Suprapubic skin (tissue), 4 donors: ENCODE measurements at regions not wholly inside any gene's neighbourhood (a gene's known extent, or its start where the extent isn't known, plus 50 kb on each side); places are given as distances from the start of the nearest gene placed in this dataset.

Experiments
- DNase-seq, 2 donors: peaks; one replicate each; pipeline ENCODE4 v3.0.0-alpha.2; 2019; ENCODE audit warnings: low spot score in 2 of 2
- H3K27ac ChIP-seq: fragments of 200-600 bp; sonication (generic); one replicate; pipeline ENCODE4 v1.5.1; 2019
- H3K27me3 ChIP-seq: fragments of 200-600 bp; sonication (generic); one replicate; pipeline ENCODE4 v1.5.1; 2019
- H3K36me3 ChIP-seq: fragments of 200-600 bp; sonication (generic); one replicate; pipeline ENCODE4 v1.5.1; 2019
- H3K4me1 ChIP-seq: fragments of 200-600 bp; sonication (generic); one replicate; pipeline ENCODE4 v1.5.1; 2019
- H3K4me3 ChIP-seq: fragments of 200-600 bp; sonication (generic); one replicate; pipeline ENCODE4 v1.5.1; 2019; ENCODE audit warnings: mild to moderate bottlenecking
- H3K9me3 ChIP-seq: fragments of 200-600 bp; sonication (generic); one replicate; pipeline ENCODE4 v1.5.1; 2019
- EP300 ChIP-seq: sonication (generic); formaldehyde crosslinking; IDR thresholded peaks from one replicate; pipeline ENCODE4 v1.6.1; 2017; ENCODE audit warnings: antibody characterized with exemption
- POLR2A ChIP-seq, 2 donors: fragments of 450-650 bp; IDR thresholded peaks; one replicate each; pipeline ENCODE4 v1.6.1; 2017; ENCODE audit warnings: antibody characterized with exemption in 2 of 2, mild to moderate bottlenecking in 2 of 2, moderate library complexity in 2 of 2
- POLR2AphosphoS5 ChIP-seq, 3 donors: sonication (generic); formaldehyde crosslinking; IDR thresholded peaks; one replicate each; pipeline ENCODE4 v1.6.1; 2017; ENCODE audit warnings: antibody characterized with exemption in 3 of 3
- WGBS: methylation state at CpG from one replicate; pipeline ENCODE4 v1.1.5; 2018; 5-methylcytosine and 5-hydroxymethylcytosine counted together
- TF ChIP-seq, protein P1 (sequence below), 2 donors: fragments of 200-600 bp in 1 of 2; fragments of 450-650 bp in 1 of 2; sonication (generic) in 1 of 2; IDR thresholded peaks; one replicate each; pipeline ENCODE4 v1.5.1; 2016 to 2019; ENCODE audit warnings: antibody characterized with exemption in 2 of 2, mild to moderate bottlenecking in 1 of 2, moderate library complexity in 1 of 2

DNA sequence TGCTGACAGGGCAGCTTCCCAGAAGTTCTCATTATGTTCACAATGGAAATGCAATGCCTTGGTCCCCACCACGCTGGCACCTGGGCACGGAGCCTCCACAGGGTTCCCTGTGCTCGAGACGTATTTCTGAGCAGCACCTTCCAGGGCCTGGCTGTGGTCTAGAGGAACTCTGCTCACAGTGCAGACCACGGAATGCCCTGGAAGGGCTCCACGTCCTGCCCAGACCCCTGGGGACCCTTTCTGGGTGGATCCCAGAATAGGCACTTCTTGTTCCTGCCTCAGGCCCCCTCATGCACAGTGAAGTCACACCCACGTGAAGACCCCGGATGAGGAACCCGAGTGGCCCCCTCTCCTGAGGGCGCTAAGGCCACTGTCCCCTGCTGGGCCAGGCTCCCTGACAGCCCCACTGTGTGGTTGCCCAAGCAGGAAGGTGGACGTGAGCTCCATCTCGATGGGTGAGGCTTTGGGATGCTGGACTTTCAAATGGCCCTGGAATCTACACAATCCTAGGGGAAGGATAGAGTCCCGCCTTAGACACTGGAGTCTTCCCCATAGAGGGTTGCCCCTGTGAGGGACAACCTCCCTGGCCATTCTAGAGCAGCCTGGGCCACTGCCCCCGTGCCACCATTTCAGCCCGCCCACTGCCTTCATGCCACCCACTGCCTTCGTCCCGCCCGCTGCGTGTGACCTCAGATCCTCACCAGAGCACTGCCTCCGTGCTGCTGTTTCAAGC lies 1106.8 kb downstream of the BRD1 start:
- TF ChIP-seq, protein P1, sequence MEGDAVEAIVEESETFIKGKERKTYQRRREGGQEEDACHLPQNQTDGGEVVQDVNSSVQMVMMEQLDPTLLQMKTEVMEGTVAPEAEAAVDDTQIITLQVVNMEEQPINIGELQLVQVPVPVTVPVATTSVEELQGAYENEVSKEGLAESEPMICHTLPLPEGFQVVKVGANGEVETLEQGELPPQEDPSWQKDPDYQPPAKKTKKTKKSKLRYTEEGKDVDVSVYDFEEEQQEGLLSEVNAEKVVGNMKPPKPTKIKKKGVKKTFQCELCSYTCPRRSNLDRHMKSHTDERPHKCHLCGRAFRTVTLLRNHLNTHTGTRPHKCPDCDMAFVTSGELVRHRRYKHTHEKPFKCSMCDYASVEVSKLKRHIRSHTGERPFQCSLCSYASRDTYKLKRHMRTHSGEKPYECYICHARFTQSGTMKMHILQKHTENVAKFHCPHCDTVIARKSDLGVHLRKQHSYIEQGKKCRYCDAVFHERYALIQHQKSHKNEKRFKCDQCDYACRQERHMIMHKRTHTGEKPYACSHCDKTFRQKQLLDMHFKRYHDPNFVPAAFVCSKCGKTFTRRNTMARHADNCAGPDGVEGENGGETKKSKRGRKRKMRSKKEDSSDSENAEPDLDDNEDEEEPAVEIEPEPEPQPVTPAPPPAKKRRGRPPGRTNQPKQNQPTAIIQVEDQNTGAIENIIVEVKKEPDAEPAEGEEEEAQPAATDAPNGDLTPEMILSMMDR (IDR thresholded peaks at IDR 0.05): no peak
- TF ChIP-seq POLR2A (IDR thresholded peaks at IDR 0.05) (no peak), POLR2AphosphoS5 (IDR thresholded peaks at IDR 0.05) (no peak), EP300 (no peak)
- Histone ChIP-seq H3K4me3 (no peak overlapping the region), H3K36me3 (no peaks in the 10 kb centered on the region), H3K27ac (no peak overlapping the region), H3K9me3 (no peaks in the 10 kb centered on the region), H3K4me1 (no peaks in the 10 kb centered on the region), H3K27me3 (no peaks in the 10 kb centered on the region)
- 85% methylated on average over 12 of the region's 20 CpGs for WGBS
- no peak for DNase-seq

DNA sequence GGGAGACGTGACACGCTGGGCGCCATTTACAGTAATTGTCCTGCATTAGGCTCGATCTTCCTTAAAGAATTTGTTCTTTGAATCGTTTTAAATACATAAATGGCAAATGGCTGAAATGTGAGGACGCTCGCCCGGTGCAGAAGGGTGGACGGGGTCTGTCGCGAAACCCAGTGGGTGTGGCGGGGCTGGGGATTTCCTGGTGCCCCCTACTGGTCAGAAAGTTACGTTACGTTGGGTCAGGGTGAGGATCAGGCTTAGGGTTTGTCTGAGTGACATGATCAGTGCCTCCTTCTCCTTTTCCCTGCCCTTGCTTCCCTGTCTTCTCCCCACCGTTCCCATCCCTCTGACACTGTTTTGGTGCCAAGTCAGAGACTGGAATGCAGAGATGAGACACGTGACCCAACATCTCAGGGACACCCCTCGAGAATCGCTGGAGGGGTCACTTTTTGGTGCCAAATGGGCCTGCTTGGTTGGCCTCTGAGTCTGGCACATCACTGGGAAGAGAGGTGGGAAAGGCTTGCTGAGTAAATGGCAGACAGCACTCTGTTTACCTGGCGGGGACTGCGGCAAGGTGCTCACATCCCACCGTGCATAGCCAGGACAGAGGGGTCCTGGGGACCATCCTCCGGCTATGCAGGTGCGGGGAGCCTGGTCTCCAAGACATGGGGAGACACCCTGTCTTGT lies 1107.6 kb downstream of the BRD1 start:
- H3K27ac ChIP-seq: no peak overlapping the region
- no peak overlapping the region for H3K4me3 ChIP-seq
- WGBS: 76% methylated on average over 20 of the region's 23 CpGs
- H3K4me1 ChIP-seq: no peaks in the 10 kb centered on the region
- no peaks in the 10 kb centered on the region for H3K27me3 ChIP-seq
- no peaks in the 10 kb centered on the region for H3K9me3 ChIP-seq
- DNase-seq: peak in 1 of 2 donors; percentile 22
- no peaks in the 10 kb centered on the region for H3K36me3 ChIP-seq
- no peak for TF ChIP-seq POLR2A (IDR thresholded peaks at IDR 0.05)
- TF ChIP-seq, protein P1 (IDR thresholded peaks at IDR 0.05): no peak
- TF ChIP-seq POLR2AphosphoS5 (IDR thresholded peaks at IDR 0.05): no peak
- no peak for TF ChIP-seq EP300

DNA sequence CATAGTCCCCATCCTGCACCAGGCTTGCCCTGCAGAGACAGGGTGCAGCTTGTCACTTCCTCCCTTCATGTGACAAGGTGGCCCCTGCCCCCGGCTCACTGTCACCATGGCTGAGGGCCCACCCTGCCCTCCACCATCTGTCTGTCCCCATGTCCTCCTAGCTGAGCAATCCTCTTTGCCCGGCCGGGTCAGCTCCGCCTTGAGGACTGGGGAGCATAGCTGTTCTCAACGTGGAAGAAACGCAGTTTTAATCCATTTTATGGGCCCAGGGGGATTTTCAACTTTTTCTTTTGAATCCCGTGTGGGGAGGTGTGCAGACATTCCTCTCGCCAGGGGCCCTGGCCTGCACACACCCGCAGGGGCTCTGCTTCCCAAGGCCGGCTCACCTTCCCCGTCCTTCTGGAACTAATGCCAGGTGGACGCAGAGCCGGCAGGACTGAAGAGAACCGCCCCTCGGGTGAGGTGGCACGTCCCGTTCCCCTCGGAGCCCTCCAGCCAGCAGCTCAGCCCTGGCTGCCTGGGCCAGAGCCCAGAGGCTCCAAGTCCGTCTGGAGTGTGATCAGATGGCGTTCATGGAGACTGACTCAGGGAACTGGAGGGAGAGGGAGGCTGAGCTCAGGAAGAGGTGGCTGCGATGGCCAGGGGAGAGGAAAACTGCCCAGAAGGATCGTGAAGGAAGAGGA lies 1108.7 kb downstream of the BRD1 start:
- no peak for DNase-seq
- no peak for TF ChIP-seq POLR2AphosphoS5 (IDR thresholded peaks at IDR 0.05)
- TF ChIP-seq, protein P1 (IDR thresholded peaks at IDR 0.05): no peak
- TF ChIP-seq EP300: no peak
- no peak for TF ChIP-seq POLR2A (IDR thresholded peaks at IDR 0.05)
- Histone ChIP-seq H3K27ac (no peak overlapping the region), H3K27me3 (no peaks in the 10 kb centered on the region), H3K36me3 (no peaks in the 10 kb centered on the region), H3K4me3 (no peak overlapping the region), H3K9me3 (no peaks in the 10 kb centered on the region), H3K4me1 (no peaks in the 10 kb centered on the region)
- 71% methylated on average over 16 of the region's 22 CpGs for WGBS

DNA sequence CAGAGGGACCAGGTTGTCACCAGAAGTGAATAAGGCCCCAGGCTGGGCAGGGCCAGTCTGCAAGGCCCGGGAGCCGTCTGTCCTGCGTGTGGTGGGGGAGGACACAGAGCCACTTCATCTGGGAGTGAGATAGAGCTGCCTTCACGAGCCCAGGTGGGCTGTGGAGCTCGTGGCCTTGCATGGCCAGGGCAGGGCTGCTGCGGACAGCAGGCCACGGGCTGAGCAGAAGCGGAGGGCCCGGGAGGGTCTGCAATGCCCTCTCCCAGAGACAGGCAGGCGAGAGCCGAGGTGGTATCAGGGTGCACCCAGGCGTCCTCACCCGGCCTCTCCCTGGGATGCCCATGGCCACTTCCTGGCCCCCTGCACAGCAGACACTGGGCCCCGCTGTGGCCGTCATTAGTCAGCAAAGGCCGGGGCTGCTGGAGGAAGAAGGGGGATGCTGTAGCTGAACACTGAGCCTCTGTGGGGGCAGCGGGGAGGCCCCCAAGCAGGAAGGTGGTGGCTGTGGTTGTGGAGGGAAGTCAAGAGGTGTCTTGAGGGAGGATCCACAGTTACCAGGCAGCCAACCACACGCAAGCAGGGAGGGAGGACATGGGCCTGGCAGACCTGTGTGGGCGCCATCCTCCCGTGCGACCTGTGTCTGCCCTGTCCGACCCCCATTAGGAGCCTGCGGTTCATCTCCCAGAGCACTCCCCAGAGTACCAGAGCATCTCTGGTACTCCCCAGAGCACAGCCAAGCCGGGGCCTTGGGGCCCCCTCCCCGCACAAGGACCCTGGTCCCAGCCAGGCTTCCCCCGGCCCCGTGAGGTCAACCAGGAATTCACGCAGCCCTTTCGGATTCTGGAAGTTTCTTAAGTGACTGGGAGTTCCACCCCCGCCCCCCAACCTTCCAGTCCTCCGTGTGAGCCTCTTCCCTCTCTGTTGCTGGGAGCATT lies 1109.5 kb downstream of the BRD1 start:
- WGBS: 68% methylated on average over 19 of the region's 31 CpGs
- H3K9me3 ChIP-seq: no peaks in the 10 kb centered on the region

More for the DNA sequence above, 1109.5 kb downstream of the BRD1 start:
- Histone ChIP-seq H3K4me1 (no peaks in the 10 kb centered on the region), H3K27ac (no peak overlapping the region), H3K27me3 (no peaks in the 10 kb centered on the region), H3K4me3 (no peak overlapping the region), H3K36me3 (no peaks in the 10 kb centered on the region)
- no peak for DNase-seq
- TF ChIP-seq, protein P1 (IDR thresholded peaks at IDR 0.05): no peak
- no peak for TF ChIP-seq EP300
- TF ChIP-seq POLR2A (IDR thresholded peaks at IDR 0.05): no peak
- no peak for TF ChIP-seq POLR2AphosphoS5 (IDR thresholded peaks at IDR 0.05)
